ENCODE measurements at regions not wholly inside any gene's neighbourhood (a gene's known extent, or its start where the extent isn't known, plus 50 kb on each side); places are given as distances from the start of the nearest gene placed in this dataset.

DNA sequence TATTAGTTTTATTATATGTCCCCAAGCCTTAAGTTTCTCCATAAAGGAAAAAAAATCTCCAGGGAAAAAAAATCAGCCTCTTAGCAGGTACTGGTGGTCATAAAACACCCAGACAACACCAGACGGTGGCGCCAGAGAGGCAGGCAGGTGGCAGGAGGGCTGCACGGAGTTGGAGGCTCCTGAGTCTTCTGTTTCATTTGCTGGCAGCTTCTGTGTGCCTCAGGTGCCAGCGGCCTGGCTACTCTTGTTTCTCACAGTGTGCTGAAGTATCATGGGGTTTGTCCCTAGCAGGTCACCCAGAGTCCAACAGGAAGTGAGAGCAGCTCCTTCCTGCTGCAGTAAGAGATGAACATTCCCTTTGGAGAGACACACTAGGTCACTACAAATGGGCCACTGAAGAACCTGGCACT, 123.3 kb upstream of the GADD45A start:
- DNase-seq = peak; percentile 82

DNA sequence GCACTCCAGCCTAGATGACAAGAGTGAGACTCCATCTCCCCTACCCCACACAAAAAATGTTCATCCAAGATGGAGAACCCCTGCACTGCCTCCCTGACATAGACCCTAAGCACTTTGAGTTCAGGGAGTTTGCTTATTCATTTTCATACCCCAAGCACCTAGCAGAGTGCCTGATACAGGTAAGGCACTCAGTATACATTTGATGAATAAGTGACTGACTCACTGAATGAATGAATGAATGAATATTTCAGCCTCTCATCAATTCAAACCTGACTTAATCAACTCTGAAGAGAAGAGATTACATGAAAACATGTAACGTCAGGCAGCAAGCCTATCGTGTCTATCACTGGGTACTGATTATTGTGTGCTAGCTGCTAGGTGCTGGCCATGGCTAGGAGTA, 121.3 kb upstream of the GADD45A start:
- DNase-seq = no peak

DNA sequence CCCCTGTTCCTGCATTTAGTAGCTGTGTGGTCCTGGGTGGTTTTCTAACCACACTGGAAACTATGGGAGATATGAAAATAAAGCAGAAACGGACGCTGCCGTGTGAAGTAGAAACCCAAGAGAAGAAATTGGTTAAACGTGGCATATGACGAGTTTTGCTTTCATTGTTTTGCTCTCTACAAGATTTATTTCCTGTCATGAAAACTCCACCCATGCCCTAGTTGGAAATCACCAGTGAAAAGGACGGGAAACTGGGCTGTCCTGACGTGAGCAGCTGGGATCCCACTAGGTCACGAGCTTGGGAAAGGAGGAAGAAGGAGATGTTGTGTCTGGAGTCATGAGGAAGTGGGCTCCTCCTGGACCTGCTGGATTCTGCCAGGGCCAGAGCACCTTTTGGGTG, 120.8 kb upstream of the GADD45A start:
- no peak for DNase-seq

DNA sequence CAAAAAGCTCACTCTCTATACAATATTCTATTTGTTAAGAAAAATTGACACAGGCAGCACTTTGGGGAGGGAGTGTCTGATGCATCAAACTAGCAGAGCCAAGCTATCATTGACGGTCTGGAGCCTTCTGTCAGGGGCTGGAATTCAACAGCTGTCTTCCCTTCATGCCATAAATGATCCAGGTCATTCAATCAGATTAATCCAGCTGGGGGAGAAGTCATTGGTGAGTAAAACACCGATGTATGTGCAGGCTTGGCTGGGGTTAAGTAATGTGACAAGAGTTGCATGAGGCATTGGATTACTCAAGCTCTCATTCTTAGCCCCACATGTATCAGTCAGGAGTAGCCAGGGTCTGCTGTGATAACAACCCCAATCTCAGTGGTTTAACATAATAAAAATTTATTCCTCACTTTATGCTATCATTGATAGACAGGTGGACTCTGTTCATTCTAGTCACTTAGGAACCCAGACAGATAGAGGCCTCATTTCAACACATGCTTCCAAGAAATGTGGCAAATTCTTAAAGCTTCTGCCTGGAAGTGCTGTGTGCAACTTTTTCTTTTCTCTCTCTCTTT, 118.1 kb upstream of the GADD45A start:
- DNase-seq = no peak

DNA sequence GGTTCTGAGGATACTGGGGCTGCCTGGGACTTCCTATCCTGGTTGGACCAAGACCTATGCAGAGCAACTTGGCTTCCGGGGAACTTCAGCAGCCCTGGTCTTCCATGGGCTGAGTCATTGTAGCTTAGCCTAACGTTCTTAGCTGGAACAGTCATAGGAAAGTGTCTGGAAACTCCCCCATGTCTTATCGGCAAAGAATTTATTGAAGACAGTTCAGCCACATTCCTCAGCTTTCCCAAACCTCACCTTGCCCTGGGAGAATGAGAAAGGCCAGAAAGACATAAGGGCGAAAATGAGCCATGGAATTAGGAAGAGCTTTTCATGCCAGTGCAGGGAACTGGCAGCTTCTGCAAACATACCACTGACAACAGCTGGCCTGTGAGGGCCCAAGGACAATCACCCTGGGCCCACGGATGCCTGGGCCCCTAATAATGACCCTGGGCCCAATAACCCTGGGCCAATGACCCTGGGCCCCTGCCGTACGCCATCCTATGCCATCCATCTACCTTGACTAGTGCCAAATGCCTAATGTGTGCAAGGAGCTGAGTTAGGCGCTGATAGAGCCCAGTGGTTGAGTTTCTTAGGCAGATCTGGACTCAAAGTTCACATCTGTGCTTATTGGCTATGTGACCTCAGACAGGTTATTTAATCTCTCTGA, 114.4 kb upstream of the GADD45A start:
- no peak for DNase-seq

DNA sequence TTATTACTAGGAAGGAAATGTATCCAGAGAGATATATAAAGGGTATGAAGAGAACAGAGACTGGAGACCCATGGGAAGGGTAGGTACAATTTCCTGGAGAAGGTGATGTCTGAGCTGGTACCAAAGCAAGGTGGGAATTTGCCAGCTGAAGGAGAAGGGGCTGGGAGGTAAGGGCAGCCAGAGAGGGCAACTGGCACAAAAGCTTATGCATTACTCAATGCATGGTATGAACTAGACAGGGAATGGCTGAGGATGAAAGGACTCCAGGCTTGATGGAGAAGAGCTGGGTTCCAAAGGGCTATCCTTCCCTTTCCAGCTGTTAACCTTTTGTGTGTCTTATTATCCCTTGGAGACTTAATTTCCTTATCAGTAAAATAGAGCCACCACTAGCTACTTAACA, 113.6 kb upstream of the GADD45A start:
- DNase-seq = no peak

DNA sequence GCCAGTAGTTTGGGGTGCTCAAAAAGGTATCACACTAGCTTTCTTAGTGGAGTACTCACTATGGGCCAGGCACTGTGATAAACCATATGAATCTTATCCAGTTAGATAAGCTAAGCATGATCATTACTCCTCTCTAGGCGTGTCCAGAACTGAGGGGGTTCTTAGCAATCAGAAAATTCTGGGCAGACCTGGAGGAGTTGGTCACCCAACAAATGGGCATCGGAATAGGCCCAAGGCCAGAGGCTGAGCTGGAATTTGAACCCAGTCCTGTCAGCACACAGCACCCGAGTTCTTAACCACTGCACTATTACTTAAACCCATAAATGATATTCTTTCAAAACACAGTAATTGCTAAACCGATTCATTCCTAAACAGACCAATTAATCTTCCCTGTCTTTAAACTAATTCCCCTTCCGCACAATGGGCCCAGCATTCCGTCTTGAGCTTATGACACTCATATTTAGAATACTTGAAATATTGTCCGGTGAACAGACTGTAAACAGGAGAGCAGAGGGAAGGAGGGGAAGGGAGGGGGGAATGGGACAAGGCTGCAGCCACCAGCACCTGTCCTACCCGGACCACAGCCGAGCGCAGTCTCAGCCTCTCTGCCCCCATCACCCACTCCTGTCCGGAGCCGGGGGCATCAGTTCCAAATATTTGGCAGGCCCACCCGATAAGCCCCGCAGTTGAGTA, 113.0 kb upstream of the GADD45A start:
- DNase-seq = no peak

DNA sequence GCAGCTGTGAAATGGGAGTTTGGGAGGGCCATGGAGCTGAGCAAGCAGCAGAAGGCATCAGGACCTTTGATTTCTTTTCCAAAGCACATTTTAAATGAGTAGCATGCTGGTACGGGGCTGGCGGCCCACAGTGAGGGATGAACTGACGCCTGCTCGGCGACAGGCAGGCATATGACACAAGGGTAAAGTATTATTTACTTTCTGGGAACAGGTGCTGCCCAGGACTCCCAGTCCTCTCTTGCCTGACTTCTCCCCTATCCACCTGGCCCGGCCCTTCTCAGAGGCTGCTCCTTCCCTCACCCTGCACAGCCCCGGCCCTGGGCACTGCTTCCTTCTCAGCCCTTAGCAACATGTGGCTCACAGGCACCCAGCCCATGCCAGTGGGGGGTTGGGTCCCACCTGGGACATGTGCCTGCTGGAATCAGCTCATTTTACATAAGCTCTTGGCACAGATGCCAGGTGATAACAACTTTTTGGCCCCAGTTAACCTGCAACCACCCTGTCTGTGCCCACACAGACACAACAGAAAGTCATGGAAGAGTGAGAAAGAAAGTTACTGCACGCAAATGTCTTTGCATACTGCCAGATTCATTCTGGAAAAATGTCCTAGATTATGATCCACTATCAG, 112.3 kb upstream of the GADD45A start:
- DNase-seq = peak; percentile 72

DNA sequence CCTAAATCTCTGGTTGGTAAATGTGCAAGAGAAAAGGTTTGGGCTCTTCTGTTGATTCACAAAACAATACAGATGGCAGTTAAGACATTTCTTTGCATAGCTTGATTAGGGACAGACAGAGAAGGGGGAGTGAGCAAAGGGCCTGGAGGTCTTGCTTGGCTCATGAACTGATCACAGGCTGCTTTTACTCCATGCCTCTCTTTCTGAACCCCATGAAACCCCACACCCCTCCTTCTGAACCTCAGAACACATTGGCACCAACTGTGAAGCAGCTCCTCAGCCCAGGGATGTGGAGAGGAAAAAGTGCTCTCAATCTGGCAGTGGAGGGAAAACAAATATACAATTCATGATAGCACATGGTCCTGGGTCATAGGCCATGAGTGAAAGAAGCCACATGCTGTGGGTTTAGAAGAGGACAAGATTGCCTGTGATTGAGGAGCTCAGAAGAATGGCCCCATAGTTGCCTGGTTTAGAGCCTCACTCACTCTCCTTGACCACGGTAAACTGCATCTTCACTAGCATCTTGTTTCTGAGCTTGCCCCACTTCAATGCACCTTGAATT, 111.6 kb upstream of the GADD45A start:
- DNase-seq = no peak

DNA sequence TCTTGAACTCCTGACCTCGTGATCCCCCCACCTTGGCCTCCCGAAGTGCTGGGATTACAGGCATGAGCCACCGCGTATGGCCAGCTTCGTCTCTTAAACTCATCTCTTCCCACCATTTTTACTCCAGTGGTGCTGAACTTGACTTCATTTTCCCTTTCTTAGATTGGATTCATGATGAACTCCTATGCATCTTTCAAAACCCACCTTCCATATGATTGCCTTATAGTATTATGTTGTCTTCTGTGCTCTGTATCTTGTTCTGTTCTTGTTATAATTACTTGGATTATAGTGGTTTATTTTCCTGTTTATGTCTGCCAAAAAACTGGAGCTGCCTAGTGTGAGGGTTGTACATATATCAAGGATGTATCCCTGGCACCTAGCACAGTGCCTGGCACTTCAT, 110.8 kb upstream of the GADD45A start:
- no peak for DNase-seq

DNA sequence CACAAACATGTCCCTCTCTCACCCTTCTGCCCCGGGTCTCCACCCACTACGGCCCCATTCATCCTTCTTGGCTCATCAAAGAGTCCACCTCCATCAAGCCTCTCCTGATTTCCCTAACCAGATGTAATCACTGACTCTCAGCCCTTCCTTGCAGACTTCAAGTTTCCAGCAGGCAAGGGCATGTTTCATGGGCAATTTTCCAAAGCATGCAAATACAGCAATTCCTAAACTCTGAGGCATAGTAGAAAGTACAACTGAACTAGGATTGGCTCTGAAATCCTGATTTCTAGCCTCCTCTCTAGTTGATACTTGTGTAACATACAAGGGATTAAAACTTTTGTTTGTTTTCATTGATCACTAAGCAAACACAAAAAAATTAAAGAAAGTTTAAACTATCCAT, 109.1 kb upstream of the GADD45A start:
- DNase-seq = peak; percentile 19

DNA sequence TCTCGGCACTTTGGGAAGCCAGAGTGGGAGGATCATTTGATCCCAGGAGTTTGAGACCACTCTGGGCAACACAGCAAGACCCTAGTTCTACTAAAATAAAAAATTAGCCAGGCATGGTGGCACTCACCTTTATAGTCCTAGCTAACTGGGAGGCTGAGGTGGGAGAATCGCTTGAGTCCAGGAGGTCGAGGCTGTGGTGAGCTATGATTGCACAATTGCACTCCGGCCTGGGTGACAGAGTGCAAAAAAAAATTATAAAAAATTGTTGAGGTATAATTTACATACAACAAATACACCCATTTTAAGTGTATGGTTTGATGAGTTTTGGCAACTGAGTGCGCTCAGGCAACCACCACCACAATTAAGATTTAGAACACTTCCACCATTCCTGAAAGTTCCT, 108.5 kb upstream of the GADD45A start:
- DNase-seq = no peak

DNA sequence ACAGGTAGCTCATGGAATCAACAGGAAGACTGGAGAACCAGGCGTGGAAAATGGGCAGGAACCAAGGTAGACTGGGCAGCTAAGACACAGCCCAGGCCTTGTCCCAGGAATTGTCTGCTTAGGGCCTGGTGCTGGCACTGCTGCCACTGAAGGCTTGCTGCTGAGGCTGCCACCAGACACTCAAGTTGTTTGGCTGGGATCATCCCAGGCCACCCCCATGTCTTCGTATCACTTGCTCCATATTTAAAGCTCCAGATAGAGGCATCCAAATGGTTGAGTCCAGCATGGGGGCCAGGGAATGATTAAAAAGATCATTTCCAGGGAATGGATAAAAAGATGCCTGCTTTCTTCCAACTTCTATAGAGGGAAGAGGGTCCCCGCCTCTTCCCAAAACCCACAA, 107.4 kb upstream of the GADD45A start:
- DNase-seq = no peak

DNA sequence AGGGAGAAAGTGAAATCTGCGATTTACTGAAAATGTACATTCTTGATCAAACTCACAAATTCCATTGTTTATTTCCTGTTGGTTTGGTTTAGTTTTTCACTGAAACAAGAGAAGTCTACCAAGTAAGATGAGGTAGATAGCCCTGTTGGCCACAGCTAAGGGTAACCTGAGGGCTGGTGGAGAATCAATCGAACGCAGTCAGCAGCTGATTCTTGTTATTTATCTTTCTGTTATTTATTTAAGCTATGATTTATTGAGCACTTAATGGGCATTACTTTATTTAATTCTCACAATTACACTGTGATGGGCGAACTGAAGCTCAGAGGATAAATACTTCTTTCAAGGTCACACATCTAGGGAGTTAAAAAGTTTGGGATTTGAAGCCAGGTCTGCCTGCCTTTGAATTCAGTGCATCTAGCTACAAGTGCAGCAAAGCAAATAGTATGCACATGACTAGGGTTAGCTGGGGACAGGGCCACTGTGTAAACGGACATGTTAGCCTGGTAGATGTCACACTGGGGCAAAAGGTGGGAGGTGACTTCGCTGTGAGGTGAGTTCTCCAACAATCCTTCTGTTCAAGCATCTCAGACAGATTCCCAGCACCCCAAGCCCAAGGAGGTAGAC, 106.5 kb upstream of the GADD45A start:
- no peak for DNase-seq

DNA sequence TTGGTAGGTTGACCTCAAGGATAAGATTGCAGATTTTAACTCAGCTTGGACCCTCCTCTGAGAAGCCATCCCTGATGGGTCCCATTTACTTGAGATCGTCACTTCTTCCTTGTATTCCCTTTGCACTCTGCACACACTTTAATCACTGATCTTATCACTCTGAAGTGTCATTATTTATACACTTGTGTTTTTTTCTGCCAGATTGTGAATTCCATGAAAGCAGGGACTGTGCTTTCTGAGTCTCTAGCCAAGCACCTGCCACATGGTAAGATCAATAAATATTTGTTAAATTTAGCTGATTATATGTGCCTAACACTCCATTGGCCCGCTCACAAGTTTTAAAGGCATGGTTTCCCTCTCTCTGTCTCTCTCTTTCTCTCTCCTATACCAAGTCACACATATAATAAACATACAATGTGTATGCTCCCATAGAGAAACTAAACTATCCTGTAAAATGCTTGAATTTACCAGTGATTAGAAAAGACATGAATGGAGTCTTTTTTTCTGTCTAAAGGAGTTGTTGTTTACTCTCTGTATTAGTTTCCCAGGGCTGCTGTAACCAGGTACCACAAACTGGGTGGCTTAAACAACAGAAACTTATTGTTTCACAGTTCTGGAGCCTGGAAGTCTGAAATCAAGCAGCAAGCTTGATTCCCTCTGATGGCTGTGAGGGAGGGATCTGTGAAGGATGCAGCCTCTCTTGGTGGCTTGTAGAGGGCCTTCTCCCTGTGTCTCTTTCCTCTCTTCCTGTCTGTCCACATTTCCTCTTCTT, 105.2 kb upstream of the GADD45A start:
- DNase-seq = no peak

DNA sequence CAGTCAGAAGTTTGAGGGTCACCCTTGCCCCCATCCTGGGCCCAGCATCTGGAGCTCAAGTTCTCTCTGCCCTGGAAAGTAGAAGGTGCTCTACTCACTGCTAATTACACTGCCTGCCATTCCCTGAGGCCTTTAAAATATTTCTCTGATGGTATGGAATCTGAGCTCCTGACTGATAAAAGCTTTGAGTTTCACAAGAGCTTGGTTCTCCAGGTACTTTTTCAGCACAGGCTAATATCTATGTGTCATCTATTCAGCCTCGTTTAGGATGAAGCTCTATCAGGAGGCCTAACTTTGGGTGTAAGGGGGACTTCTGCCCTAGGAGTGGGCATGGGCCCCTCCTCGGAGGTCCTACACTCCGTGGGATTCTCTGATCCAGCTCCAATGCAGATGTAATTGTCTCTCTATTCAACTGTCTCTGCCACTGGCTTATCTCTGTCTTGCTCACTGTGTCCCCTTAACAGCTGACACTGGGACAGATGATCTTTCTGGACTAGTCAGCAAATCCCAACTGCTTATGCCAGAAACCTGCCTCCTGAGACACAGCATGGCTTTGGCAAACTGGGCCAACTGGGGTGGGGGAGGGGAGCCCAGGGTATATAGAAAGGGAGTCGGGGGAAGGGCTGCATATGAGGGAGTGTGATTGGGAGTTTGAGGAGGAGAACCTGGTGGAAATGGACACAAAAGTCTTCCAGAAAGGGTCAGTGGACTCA, 104.2 kb upstream of the GADD45A start:
- DNase-seq = no peak

DNA sequence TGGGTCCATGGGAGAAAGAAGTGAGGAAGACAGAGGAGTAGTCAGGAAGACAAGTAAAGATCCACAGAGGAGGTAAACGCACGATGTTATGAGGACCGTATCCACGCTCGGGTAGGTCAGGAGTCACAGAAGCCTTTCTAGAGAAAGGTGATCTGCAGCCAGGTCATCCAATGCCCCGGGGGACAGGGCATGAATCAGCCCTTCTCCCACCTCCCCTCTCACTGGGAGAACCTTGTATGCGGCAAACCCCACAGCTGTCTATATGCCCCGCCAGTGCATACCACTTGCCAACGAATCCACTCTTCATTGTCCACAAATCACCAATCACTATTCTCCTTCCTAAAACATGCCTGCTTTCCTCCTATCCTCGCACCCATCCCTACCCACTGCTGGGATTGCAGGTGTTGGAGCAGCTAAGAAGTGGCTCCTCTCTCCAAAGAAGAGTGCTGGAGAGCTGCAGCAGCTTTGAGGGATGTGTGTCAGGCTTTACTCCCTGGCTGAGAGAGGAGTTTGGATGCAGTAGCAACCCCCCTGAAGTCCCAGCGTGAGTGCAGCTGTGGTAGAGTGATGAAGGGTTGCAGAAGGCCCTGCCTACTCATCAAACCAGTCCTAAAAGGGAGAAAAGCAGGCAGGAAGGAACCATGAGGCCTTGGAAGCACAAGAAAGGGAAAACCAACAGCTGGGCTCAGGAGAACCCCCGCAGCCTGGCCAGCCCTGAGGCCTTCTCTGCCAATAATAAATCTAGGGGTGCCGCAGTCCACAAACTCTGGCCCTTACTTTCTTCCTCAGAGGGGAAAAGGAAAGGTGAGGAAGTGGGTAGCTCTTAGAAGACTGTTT, 102.2 kb upstream of the GADD45A start:
- no peak for DNase-seq

DNA sequence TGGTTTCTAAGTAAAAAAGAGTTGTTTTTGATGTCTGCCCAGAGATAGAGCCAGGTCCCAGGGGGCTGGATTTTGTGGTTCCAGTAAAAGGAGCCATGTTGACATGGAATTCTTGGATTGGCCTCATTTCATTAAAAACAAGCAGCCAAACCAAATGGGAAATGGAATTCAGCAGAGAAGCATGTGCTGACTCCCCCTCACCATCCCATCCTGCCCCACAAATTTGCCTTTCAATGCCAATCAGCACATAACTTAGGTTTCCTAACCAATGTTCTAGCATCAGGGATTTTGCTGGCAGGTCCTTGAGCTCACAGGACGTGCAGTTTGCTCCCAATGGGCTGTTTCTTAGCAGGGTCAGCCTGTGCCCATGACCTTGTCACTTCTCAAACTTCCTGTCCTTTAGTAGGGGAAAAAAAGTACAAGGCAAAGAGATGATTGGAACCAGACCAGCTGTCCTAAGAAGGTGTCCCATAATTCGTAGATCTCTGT, 101.5 kb upstream of the GADD45A start:
- no peak for DNase-seq

DNA sequence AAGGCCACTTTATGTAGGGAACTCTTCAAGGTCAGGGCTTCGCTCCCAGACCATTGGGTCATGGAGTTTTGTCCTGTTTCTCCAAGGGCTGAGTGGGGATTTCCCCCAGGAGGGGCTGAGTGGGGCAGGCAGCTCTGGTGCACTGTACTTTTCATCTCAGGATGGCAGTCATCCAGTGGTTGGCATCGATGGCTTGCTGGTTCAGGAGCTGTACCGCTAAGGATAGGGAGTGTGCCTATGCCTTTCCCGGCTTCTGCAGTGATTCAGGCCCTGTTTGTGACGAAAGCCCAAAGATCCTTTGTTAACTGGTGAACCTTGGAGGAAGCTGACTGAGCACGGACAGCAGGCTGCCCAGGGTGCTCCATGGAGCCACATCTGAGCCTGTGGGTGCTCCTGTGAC, 100.1 kb upstream of the GADD45A start:
- DNase-seq = no peak

DNA sequence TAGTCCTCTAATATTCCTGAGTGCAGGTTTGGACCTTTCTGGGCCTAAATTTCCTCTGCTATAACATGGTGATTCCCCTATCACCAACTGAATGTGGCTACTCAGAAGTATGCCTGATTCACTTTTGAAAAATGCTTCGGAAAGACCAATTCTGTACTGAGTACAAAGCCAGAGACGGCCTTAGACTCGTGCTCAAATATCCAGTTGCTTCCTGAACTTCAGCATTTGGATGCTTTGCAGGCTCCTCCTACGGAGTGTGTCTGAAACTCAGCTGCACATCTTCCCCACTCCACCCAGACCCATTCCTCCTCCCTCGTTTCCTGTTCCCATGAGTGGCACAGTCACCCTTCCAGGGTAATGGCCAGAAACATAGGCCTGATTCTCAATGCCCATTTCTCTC, 98.4 kb upstream of the GADD45A start:
- no peak for DNase-seq
